Left renal cortex interstitium (tissue), 4 donors: ENCODE measurements at regions not wholly inside any gene's neighbourhood (a gene's known extent, or its start where the extent isn't known, plus 50 kb on each side); places are given as distances from the start of the nearest gene placed in this dataset.
A peak's percentile ranks its signal among the peaks of the same experiment; 100 is the strongest.

Source experiments
- DNase-seq, 4 donors: peaks; one replicate each; pipeline ENCODE4 v3.0.0-alpha.2; 2013; ENCODE audit warnings: low read depth in 4 of 4, low spot score in 2 of 4, missing footprints in 1 of 4

DNA sequence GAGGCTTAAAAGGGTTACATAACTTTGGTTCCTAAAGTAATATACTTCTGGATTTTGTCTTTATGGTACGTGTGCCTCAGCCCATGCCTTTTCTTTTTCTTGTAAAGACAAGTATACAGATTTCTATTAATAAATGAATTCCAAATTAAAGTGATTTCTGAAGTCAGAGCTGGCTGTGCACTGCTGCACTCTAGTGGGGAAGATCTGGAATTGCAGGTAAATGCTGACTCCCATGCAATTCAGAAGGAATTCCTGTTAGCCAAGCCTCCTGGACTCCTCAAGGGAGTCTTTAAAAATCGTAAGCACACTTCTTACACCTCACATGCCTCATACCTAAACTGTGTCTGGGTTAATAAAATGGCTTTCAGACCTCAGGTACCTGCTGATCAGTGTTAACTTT lies 118.4 kb upstream of the SLC7A1 start:
- DNase-seq = no peak

DNA sequence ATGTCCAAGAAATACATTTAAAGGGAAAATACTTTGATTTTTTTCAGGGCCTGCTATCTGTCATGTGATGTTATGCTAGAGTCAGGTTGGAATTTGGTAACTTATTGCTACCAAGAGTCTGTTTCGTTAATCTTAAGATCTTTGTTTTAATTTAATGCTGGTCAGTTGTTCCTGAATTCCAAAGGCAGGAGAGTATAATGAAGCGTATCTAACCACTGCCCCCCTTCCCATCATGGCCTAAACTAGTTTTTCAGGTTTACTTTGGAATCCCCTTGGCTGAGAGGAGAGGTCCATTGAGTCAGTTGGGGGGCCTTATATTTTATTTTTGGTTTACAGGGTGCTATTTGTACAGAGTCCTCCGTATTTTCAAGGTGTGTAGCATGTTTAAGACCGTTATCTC lies 116.3 kb upstream of the SLC7A1 start:
- peak in 2 of 4 donors; percentile 37 to 40 for DNase-seq

DNA sequence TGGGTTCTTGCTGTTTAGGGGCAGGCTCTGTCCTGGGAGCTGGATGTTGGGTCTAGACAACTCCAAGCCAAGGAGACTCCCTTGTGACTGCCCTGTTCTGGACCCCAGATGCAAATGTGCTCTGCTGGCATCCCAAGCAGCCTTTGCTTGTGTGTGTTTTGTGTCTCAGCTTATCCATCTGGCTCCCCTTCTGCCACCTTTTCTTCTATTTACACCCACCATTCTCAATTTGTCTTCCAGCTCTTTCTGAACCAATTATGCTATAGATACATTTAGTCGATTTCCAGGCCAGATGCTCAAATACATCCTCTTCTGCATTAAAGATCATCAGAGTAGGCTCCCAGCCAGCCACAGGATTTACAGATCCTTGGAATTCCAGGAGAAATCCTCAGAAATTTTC lies 115.0 kb upstream of the SLC7A1 start:
- no peak for DNase-seq

DNA sequence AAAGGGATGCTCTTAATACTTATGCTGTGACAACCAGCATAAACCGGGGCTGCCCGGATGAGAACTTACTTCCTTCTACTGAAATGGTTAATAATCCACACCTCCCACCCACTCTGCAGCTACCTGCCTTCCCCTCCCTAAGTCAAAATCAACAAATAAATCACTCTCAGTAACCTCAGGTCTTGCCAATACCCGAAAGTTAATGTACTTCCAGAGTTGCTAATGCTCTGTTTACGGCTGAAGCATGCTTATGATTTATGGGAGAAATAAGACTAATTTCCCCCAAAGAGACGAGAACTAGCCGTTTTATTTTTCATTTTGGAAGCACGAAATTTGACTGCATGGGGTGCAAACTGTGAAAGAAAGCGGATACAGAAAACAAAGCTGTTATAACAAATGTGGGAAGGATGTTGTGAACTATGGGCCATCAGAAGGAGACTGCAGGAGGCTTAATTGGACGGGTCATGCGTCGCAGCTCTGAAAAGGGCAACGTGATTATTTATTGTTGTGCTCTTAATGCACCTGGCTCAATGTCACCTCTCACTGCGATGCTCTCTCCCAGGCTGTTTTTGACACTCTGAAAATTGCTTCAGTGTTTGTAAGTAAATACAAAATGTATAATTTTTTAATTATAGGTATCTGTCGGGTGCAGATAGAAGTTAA lies 114.0 kb upstream of the SLC7A1 start:
- peak in 2 of 4 donors; percentile 16 to 17 for DNase-seq

DNA sequence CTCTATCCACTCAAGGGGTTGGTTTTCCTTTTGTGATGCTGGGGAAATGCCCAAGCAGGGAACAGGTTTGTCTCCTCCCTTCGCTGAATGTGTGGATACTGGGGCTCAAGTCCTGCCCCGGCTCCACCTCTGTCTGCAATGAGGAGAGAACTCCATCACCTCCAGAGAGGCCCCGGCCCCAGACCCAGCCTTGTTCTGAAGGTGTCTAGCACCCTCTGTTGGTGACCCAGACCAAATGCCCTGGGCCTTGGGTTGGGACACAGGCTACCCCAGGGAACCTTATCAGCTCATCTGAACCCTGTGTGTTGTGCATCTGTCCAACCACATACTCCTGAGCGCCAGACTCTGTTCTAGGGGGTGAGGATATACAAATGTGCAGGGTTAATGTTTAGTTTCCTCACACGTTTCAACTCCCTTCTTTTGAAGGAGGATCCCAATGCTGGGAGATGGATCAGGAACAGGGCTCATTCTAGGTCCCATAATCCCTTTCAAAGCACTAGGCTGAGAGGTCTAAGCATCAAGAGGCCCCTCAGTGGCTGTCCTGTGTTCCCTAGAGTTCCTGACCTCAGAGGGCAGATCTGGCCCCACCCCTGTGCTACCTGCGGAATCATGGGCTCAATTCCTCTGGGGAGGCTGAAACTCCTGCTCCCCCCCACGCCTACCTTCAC lies 112.5 kb upstream of the SLC7A1 start:
- DNase-seq = no peak

DNA sequence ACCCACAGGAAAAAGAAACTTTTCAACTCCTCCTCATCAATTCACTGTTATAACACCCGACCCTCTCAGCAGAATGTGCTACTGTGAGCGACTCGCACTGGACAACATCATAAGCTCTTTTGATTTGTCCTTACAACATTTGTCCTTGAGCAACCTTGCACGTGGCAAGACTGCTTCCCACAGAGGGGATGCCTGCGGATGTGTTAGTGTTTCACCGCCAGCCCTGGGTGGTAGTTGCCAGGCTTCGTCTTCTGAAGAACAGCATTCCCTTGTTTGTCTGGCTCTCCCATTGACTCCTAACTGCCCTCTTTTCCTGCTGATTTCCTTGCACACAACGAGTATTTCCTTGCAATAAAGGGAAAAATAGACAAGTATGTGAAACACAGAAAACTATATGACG lies 111.4 kb upstream of the SLC7A1 start:
- DNase-seq = no peak

DNA sequence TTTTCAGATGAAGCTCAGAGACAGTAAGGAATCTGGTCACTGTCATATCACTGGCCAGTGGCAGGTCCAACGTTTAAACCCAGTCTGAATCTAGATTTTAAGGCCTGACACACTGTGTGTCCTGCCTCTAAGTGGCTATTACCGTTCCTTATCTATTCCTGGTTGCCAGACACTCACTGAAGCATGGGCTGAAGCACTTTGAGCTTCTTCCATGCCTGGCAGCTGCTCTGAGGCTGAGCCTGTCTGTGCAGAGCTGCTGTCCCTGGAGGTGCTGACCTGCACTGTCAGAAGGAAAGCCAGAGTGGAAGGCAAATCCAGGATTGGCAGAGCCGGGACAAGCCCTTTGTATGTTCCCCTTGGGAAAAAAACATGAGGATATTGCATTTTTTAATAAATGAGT lies 109.2 kb upstream of the SLC7A1 start:
- no peak for DNase-seq

DNA sequence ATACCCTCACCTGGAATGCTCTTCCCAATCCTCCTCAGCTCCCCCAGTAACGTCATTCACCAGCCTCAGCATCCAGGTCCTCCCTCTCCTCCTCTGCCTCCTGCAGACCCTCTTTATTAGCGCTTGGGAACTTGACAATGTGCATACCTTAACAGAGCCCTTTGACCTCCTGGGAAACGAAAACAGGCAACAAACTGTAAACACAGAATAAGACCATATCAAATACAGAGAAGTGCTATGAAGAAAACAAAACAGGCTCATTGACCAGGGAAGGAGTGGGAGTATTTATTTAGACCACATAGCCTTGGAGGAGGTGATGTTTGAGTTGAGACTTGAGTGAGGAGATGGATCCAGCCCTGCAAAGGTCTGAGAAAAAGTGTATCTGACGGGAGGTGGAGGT lies 107.9 kb upstream of the SLC7A1 start:
- no peak for DNase-seq

DNA sequence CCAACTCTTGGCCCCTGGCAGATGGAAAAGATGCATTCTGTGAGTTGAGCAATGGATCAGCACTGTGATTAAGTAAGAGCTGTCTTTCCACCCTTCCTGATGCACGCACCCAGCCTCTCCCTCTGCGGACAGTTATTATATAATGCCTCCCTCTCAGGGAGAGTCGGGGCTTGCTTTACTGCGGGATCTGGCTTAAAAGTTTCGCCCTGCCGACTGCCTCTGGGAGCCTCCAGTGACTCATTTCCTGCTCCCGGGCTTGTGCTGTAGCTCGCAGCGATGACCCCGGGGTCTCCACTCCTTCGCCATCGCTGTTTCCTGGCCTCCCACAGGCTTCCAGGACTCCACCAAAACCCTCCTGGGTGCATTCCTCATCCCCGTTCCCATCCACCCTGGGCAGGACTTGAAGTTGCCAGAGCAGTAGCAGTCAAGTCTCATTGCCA lies 107.4 kb upstream of the SLC7A1 start:
- no peak for DNase-seq

DNA sequence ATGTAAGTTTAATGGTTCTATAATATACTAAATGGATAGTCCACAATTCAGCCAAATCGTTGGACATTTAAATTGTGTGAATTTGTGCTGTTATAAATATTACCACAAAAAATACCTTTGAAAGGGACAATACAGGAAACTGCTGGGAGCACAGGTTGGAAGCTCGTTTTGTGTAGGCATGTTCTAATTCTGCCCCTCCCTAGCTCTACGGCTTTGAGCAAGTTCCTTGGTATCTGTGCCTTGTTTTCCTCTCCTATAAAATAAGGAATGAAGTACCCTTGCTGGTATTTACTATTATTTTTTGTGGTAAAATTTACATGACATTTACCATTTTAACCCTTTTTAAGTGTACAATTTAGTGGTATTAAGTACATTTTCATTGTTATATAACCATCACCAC lies 102.6 kb upstream of the SLC7A1 start:
- no peak for DNase-seq

DNA sequence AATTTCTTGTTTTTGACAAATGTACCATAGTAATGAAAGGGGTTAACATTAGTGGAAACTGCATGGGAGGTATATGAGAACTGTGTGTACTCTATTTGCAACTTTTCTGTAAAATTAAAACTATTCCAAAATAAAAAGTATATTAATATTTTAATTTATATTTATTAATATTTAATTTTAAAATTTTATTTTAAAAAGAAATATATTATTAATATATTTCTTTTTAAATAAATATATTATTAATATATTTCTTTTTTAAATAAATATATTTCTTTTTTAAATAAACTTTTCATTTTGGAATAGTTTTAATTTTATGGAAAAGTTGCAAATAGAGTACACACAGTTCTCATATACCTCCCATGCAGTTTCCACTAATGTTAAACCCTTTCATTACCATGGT lies 101.1 kb upstream of the SLC7A1 start:
- DNase-seq = no peak

DNA sequence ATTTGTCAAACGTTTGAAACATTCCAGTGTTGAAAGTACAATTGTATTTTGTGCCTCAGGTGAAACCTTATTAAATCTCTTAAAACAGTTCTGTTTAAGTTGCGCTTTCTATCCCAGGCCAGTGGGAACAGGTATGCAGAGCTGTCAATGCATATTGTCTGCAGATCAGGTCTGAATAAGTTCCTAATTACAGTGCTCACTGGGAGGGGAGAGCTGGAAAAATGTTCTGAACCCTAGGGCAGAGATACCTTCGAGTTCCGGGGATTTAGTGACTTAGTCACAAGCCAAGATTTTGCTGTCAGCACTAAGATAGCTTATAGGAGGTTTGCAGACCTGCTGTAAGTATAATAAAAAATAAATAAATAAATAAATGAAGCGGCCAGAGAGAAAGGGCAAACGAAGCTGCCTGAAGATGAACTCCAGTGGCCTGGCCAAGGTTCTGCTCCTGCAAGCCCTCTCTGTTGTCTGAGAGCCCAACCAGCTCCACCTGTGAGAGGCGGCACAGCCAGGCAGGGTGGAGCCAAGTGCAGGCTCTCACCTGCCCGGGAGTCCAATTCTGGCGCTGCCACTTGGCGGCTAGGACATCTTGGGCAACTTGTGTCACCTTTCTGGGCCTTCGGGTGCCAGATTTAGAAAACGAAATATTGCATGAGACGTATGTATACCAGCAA lies 97.9 kb upstream of the SLC7A1 start:
- no peak for DNase-seq

DNA sequence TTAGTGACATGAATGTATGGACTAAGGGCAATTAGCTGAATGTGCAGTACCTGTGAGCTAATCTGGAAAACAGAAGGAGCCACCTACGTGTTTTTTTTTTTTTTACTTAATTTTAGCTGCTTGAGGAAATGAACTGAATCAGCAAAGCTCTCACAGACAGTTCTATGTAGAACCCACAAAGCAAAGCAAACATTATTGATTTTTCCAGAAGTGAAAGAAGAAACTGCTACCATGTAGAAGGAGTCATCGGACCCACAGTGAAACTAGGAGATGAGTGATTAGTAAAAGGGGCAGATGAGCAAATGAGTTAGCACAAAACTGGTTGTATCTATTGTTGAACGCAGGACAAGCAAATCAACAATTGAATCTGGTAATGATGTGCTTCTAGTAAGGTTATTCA lies 94.1 kb upstream of the SLC7A1 start:
- DNase-seq = no peak

DNA sequence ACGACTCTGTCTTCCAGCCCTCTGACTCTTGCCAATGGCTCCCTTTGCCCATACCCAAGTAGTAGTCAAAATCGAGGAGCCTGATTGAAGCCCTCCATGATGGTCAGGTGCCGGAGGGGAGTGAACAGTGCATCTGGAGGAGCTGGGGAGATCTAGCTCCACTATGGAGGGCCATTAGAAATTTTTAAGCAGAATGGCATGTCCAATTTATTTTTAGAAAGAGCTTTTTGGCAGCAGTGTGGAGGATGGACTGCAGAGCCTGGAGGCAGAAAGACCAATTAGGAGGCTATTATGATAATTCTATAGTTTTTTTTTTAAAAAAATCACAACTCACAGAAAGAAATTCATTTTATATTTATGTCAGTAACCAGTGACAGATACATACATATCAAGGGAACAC lies 92.7 kb upstream of the SLC7A1 start:
- no peak for DNase-seq

DNA sequence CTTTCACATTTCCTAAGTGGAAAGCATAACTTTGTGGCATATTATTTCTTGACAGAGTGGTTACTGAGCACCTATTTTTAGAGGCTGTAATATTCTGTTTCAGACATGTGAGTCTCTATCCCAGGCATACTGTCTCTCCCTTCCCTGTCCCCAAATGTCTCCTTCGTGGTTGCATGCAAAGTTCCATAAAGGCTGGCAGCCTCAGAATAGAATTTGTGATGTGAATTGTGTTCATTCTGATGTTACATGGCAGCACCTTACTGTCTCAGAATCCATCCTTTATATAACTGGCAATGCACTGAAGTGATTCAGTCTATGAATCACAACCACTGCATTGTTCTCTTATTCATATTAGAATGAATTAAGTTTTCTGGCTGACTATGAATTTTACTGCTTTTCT lies 89.0 kb upstream of the SLC7A1 start:
- no peak for DNase-seq

DNA sequence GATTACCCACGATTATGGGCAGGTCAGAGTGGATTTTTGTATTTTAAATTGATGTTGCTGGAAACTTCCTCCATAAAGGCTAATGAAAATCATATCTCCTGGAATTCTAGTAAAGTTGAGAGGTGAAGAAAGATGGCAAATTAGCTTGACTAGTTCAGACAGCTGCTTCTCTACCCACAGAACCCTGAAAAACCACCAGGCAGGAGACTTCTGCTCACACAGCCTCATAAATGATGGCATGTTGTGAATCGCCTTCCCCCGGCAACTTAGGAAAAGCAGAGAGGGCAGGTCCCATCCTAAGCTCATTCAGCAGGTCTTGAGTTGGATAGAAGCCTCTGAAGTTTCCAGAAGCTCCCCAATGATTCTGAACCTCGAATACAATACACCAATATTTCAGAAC lies 87.6 kb upstream of the SLC7A1 start:
- DNase-seq = no peak

DNA sequence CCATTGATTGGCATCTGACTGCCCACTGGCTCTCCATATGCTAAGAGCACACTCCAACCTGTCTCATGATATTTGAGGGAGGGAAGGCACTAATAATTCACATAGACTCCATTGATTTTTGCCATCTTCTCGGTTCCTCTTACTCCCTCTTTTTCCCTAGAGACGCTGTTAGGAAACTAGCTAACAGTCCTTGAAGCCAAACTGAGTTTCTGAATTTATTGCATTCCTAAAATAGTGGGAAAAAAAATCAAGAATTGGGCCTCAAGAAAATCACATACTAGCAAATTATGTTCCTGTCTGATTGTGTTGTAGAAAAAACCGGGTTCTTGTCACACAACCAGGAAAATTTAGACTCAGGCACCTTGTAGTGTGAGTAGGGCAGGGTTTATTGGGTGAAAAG lies 86.4 kb upstream of the SLC7A1 start:
- no peak for DNase-seq

DNA sequence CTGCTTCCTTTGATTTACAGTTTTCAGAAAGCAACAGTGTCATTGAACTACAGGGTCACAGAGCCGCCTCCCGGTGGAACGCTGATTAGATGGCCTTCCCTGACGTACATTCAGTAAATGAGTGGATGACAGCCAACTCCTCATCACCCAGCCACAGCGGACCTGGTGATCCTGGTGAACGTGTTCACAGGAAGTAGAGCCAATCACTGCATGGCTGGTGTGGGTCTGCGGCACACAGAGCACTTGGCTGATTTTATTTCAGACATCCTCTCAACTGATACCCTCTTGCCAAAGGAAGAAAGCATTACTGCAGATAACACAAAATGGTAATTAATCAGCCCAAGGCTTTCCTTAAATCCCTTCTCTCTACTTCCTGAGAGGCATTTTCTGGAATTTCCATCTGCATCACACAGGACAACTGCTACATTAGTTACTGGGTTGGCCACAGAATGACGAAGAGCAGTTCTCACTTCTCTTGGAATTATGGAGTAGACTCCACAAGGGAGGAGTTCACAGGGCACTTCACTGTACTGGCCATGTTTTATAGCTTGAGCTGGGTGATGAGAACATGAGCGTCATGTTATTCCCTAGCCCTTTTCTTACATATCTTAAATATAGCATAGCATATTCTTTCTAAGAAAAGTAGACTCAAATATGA lies 84.0 kb upstream of the SLC7A1 start:
- DNase-seq = no peak

DNA sequence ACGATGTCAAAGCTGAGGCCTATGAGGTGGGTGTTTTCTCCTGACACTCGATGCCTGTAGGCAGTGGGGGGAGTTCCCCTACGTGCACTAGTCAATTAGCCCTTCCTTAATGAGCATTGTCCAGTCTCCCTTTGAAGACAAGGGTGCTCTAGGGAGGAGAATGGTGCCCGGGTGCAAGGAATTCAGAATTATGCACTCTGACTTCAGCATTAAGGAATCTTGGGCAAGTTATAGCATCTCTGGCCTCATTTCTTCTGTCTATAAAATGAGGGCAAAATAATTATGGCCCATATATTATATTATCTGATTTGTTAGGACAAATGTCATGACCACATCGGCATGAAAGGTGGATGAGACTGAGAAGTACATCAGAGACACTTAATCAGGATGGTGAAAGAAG lies 82.1 kb upstream of the SLC7A1 start:
- no peak for DNase-seq

DNA sequence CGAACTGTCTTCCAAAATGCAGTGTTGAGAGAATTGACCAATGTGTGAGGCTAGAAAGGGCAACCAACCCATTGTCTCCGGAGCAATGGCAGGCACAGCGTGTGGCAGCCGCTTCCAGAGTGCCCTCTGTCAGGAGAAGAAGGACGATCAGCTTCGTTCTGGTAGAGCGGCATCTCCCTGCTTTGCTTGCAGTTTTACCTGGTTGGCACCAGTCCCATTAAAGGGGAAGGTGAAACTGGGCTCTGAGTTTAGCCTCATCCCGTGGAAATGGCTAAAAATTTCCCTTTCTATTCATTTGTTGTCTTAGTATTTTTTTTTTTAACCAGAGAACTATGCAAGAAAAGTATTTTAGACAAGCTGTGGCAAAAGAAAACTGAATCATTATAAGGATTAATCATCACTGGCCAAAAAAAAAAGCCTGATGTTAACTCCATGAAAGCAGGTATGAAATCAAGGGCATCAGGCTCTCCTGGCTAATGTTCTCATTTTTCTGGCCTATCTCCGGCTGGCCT lies 81.5 kb upstream of the SLC7A1 start:
- no peak for DNase-seq

DNA sequence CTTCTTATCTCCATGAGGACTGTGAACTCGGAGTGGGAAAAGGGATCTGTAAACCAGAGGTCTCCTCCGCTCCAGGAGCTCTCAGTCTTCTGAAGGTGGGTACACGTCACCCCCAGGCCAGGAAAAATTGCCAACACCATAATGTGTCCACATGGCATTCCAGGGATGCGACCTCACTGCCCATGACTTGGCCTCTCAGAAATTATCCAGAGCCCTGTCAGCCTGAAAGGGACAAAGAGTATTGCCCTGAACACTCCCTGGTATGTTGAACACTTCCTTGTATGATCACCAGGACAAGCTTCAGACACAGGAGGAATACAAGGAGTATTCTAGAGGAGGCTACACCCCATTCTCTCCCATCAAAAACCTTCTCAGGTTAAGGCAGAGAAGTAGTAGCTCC lies 81.0 kb upstream of the SLC7A1 start:
- no peak for DNase-seq
